HEK293T (cell line): ENCODE measurements at regions not wholly inside any gene's neighbourhood (a gene's known extent, or its start where the extent isn't known, plus 50 kb on each side); places are given as distances from the start of the nearest gene placed in this dataset.

Source experiments
- ARNT ChIP-seq: fragments of 450-650 bp; IDR thresholded peaks from 2 replicates; pipeline ENCODE4 v1.6.1; 2017; ENCODE audit warnings: mild to moderate bottlenecking
- HDGF ChIP-seq: fragments of 450-650 bp; IDR thresholded peaks from 2 replicates; pipeline ENCODE4 v1.6.1; 2017; ENCODE audit warnings: antibody characterized with exemption, borderline replicate concordance
- SUZ12 ChIP-seq: fragments of 450-650 bp; IDR thresholded peaks from 2 replicates; pipeline ENCODE4 v1.6.1; 2016; ENCODE audit warnings: mild to moderate bottlenecking
- TARDBP ChIP-seq: fragments of 450-650 bp; IDR thresholded peaks from 2 replicates; pipeline ENCODE4 v1.6.1; 2016
- ZNF384 ChIP-seq: fragments of 450-650 bp; IDR thresholded peaks from 2 replicates; pipeline ENCODE4 v1.6.1; 2016

- TF ChIP-seq TARDBP (no peak), HDGF (no peak), ARNT (no peak), ZNF384 (no peak), SUZ12 (no peak)
Measured at GRCh38 chr2:216802516-216803215, 57.2 kb downstream of the TNP1 start.
